HepG2 (cell line): ENCODE measurements at regions not wholly inside any gene's neighbourhood (a gene's known extent, or its start where the extent isn't known, plus 50 kb on each side); places are given as distances from the start of the nearest gene placed in this dataset.

Experiments used
- ATAC-seq: fragments of 200-7000 bp; cut with Tn5 transposase; 3 replicates; pipeline ENCODE4 v1.9.1; 2020; ENCODE audit warnings: mild to moderate bottlenecking, moderate library complexity
- BruUV-seq: library from RNA; stranded (reverse); fragments of 400-500 nt; replicated peaks from 2 replicates; lab custom pipeline; 2021; lab: Mats Ljungman, UMichigan
- CTCF ChIA-PET: fragments of 300-600 bp; formaldehyde crosslinking; extraction: SDS; loops from one replicate; lab custom pipeline; 2021; ENCODE audit warnings: low total read pairs, inconsistent platforms, low intra/inter-chr PET ratio; lab: Yijun Ruan, JAX
- POLR2A ChIA-PET: fragments of 350-600 bp; sonication (Branson Sonifier 250); formaldehyde crosslinking; loops from one replicate; lab custom pipeline; 2020; ENCODE audit warnings: antibody characterized with exemption, inconsistent platforms; lab: Yijun Ruan, JAX
- DNase-seq: peaks from one replicate; pipeline ENCODE4 v3.0.0-alpha.2; 2015; ENCODE audit warnings: low spot score
- FAIRE-seq: peaks from 3 replicates; lab custom pipeline; 2011; peaks lifted over from hg19 to GRCh38; lab: Jason Lieb, UNC
- H2AFZ ChIP-seq: one replicate; pipeline ENCODE4 v1.6.1; 2011; ENCODE audit warnings: low read length, inconsistent platforms
- H3K27ac ChIP-seq: fragments of 300-600 bp; 3 replicates; pipeline ENCODE4 v1.8.0; 2011; ENCODE audit warnings: mixed run types, mild to moderate bottlenecking, mixed read lengths, low read length, inconsistent platforms; ENCODE audit not compliant: insufficient read depth; ENCODE audit errors: extremely low read length
- H3K27me3 ChIP-seq, 2 experiments: fragments of 200-600 bp in 1 of 2; 2 replicates in 1 of 2; 3 replicates in 1 of 2; pipeline versions ENCODE4 v1.6.0 to v1.8.0; 2011; ENCODE audit warnings: low read length in 2 of 2, mild to moderate bottlenecking in 2 of 2, moderate library complexity in 2 of 2, inconsistent platforms in 1 of 2; ENCODE audit not compliant: insufficient read depth in 2 of 2, control insufficient read depth in 1 of 2
- H3K36me3 ChIP-seq, 2 experiments: fragments of 200-600 bp in 1 of 2; replicated peaks in 1 of 2; 2 replicates in 1 of 2; 3 replicates in 1 of 2; pipeline versions ENCODE4 v1.5.1 to v1.8.0; 2011; ENCODE audit warnings: low read length in 2 of 2, inconsistent platforms in 1 of 2; ENCODE audit not compliant: insufficient read depth in 2 of 2, control insufficient read depth in 1 of 2
- H3K4me1 ChIP-seq: 2 replicates; pipeline ENCODE4 v1.5.1; 2012; ENCODE audit warnings: low read length, inconsistent platforms; ENCODE audit not compliant: insufficient read depth
- H3K4me2 ChIP-seq: 2 replicates; pipeline ENCODE4 v1.6.0; 2011; ENCODE audit warnings: low read depth, low read length, inconsistent platforms
- H3K4me3 ChIP-seq, 3 experiments: fragments of 200-600 bp in 1 of 3; sonication (generic), shearing (Covaris generic) in 1 of 3; replicated peaks in 1 of 3; 2 replicates each; pipeline ENCODE4 v1.5.1; 2011 to 2016; ENCODE audit warnings: low read length in 3 of 3, inconsistent platforms in 2 of 3, low read depth in 2 of 3, mild to moderate bottlenecking in 2 of 3, control low read depth in 1 of 3, mixed read lengths in 1 of 3; ENCODE audit not compliant: insufficient read depth in 1 of 3
- H3K79me2 ChIP-seq: one replicate; pipeline ENCODE4 v1.6.1; 2011; ENCODE audit warnings: low read length, inconsistent platforms; ENCODE audit not compliant: insufficient read depth
- H3K9ac ChIP-seq: 2 replicates; pipeline ENCODE4 v1.6.0; 2011; ENCODE audit warnings: mild to moderate bottlenecking, low read depth, low read length, inconsistent platforms; ENCODE audit not compliant: insufficient read depth
- H3K9me3 ChIP-seq: 2 replicates; pipeline ENCODE4 v1.5.1; 2012; ENCODE audit warnings: mild to moderate bottlenecking, low read length
- H4K20me1 ChIP-seq: 2 replicates; pipeline ENCODE4 v1.6.0; 2011; ENCODE audit warnings: inconsistent platforms, mild to moderate bottlenecking, low read length, moderate library complexity; ENCODE audit not compliant: insufficient read depth
- AGO1 ChIP-seq: fragments of 200-400 bp; formaldehyde crosslinking; IDR thresholded peaks from 2 replicates; pipeline ENCODE4 v1.6.1; 2017; ENCODE audit warnings: mild to moderate bottlenecking, low read depth, low read length, moderate library complexity; ENCODE audit not compliant: poor library complexity, severe bottlenecking
- BRCA1 ChIP-seq: sonication (generic); formaldehyde crosslinking; IDR thresholded peaks from 2 replicates; pipeline ENCODE4 v1.4.0; 2020; ENCODE audit warnings: missing genetic modification reagents
- NR1H2 ChIP-seq: sonication (generic); formaldehyde crosslinking; IDR thresholded peaks from 2 replicates; pipeline ENCODE4 v1.8.1; 2022; ENCODE audit warnings: low read depth, missing genetic modification reagents, borderline replicate concordance
- NR2F2 ChIP-seq: IDR thresholded peaks from 2 replicates; pipeline ENCODE4 v1.6.1; 2012; ENCODE audit warnings: low read depth, inconsistent platforms, borderline replicate concordance
- POLR2AphosphoS2 ChIP-seq: IDR thresholded peaks from 2 replicates; pipeline ENCODE4 v1.6.1; 2011; ENCODE audit warnings: low read depth, low read length, improper control_type of control experiment
- PRMT3 ChIP-seq: sonication (generic); formaldehyde crosslinking; IDR thresholded peaks from 2 replicates; pipeline ENCODE4 v1.8.1; 2022; ENCODE audit warnings: low read depth, mild to moderate bottlenecking, moderate library complexity, missing genetic modification reagents, borderline replicate concordance
- TGIF2 ChIP-seq: IDR thresholded peaks from 2 replicates; pipeline ENCODE4 v1.6.1; 2016; ENCODE audit warnings: control low read depth, missing compliant biosample characterization
- TIGD3 ChIP-seq: sonication (generic); formaldehyde crosslinking; IDR thresholded peaks from 2 replicates; pipeline ENCODE4 v1.5.1; 2020; ENCODE audit warnings: mild to moderate bottlenecking, missing genetic modification reagents, borderline replicate concordance
- TP53 ChIP-seq: sonication (generic); formaldehyde crosslinking; conservative IDR thresholded peaks from 2 replicates; pipeline ENCODE4 v1.4.0; 2020; ENCODE audit warnings: missing genetic modification reagents
- ZNF142 ChIP-seq: sonication (generic); formaldehyde crosslinking; IDR thresholded peaks from 2 replicates; pipeline ENCODE4 v1.4.0; 2020; ENCODE audit warnings: missing genetic modification reagents
- ZNF367 ChIP-seq: sonication (generic); formaldehyde crosslinking; IDR thresholded peaks from 2 replicates; pipeline ENCODE4 v1.4.0; 2020; ENCODE audit warnings: missing genetic modification reagents, borderline replicate concordance
- ZNF382 ChIP-seq: sonication (generic); formaldehyde crosslinking; IDR thresholded peaks from 2 replicates; pipeline ENCODE4 v1.5.0; 2020; ENCODE audit warnings: missing genetic modification reagents, mild to moderate bottlenecking, borderline replicate concordance
- ZNF589 ChIP-seq: sonication (generic); formaldehyde crosslinking; conservative IDR thresholded peaks from 2 replicates; pipeline ENCODE4 v1.8.0; 2022; ENCODE audit warnings: mild to moderate bottlenecking, moderate library complexity, missing genetic modification reagents
- WGBS: methylation state at CpG from one replicate; pipeline ENCODE4 v1.1.6; 2017; ENCODE audit warnings: low lambda C conversion rate; 5-methylcytosine and 5-hydroxymethylcytosine counted together
- in situ Hi-C: cut with HindIII; loops from 2 replicates; pipeline ENCODE4 v1.10.0; 2017; ENCODE audit warnings: low pct_unique_long_range_greater_than_20kb; ENCODE audit not compliant: extremely low pct_ligation_motif_present
- intact Hi-C: fragments of 100-400 bp; cut with micrococcal nuclease; formaldehyde crosslinking; loops from one replicate; pipeline ENCODE4 v1.10.0; 2022; ENCODE audit not compliant: unreplicated experiment

GRCh38 chr5:155068616-155069100 lies 55.1 kb downstream of the KIF4B start:
- POLR2A ChIA-PET, result no interaction called here
- Histone ChIP-seq H3K27me3 (no peaks in the 10 kb centered on the region; a peak in 2 of 5 replicates), H3K27ac (no peak overlapping the region), H3K4me2 (no peak overlapping the region), H4K20me1 (no peaks in the 10 kb centered on the region), H3K36me3 (no peaks in the 10 kb centered on the region), H2AFZ (no peak overlapping the region), H3K9me3 (no peaks in the 10 kb centered on the region)
- intact Hi-C loops, result no loop called here
- no peak for DNase-seq
- no peak for FAIRE-seq
- TF ChIP-seq ZNF382 (no peak), TGIF2 (CRISPR knock-in tag) (no peak), NR2F2 (no peak), TP53 (no peak), ZNF589 (CRISPR knock-in tag) (no peak), TIGD3 (CRISPR knock-in tag) (no peak), AGO1 (no peak), BRCA1 (CRISPR knock-in tag) (no peak), NR1H2 (CRISPR knock-in tag) (no peak), ZNF142 (no peak), PRMT3 (CRISPR knock-in tag) (no peak), ZNF367 (CRISPR knock-in tag) (no peak), POLR2AphosphoS2 (no peak)
- TF ChIP-seq, all 625 proteins: peak for 0
- in situ Hi-C loops, result no loop called here
- Histone ChIP-seq H3K79me2 (no peaks in the 10 kb centered on the region), H3K4me3 (no peak overlapping the region), H3K9ac (no peak overlapping the region), H3K4me1 (no peaks in the 10 kb centered on the region)
- no peak for ATAC-seq
- CTCF ChIA-PET, result no interaction called here
- 19% methylated on average over 4 of the region's 4 CpGs for WGBS
- no TSS peak for BruUV-seq
